ENCODE measurements at regions not wholly inside any gene's neighbourhood (a gene's known extent, or its start where the extent isn't known, plus 50 kb on each side); places are given as distances from the start of the nearest gene placed in this dataset.

DNA sequence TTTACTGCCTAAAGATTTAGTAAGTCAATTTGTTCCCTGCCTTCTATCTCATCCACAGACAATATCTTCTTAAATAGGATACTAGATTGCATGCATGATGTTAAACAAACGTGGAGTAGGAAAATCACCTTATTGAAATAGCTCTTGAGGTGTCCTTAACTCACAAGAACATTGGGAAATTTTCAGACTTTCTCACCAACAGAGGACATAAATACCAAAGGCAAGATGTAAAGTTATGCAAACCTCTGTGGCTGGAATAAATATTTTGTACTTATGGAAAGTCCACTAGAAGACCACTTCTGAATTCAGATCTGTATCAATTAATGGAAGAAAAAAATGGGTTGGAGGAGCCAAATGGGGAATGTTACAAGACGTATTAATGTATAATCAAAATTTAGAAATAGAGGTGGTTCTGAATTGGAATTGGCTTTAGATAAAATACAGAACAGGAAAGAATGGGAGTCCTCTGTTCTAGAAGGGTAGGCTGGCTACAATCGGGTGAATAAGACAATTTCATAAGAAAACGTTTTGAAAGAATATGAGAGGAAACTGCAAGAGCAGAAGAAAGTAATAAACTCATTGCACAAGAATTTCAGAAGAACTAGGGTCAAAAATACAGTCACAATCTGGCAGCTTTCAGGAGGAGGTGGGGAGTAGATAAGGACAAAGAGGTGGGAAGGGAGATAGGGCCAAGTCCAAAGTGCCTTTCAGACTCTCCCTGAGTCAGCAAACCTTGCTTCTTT lies 69.3 kb upstream of the FN1 start:
- peak in 1 of 2 experiments; percentile 60 for DNase-seq (ENCODE audit: low read depth in 2 of 2)

DNA sequence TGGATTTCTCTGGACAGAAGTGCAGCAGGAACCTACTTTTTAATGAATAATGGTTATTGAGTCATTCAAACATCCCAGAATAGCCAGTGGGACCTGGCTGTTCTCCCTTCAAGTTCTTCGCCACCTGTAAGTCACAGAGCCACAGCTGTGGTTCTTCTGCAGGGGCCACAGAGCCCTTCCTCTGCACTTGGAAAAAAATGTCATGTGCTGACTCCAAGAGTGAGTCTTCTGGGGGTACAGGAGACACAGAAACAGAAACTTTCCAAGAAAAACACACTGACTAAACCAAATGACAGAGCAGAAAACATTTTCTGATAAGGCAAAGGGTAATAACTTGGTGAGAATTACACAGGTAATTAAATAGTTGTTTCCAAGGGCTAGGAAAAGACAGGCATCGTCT lies 68.7 kb upstream of the FN1 start:
- DNase-seq (ENCODE audit: low read depth in 2 of 2): no peak

DNA sequence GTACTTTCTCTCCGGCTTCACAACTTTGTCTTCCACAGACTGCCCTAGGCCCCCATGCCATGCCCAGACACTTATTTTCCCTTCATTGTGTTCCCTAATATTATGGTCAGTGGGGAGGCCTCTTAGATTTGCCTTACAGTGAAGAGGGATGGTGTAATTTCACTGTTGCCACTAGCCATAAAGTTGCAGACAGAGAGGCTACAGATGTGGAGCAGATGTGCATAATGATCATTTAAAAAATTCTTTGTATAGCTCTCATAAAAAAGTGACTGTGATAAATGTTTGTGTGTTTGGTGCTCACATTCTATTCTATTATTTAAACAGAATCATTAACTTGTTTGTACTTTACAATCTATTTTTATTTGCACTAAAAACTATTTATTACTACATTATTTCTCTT lies 67.5 kb upstream of the FN1 start:
- no peak for DNase-seq (ENCODE audit: low read depth in 2 of 2)

DNA sequence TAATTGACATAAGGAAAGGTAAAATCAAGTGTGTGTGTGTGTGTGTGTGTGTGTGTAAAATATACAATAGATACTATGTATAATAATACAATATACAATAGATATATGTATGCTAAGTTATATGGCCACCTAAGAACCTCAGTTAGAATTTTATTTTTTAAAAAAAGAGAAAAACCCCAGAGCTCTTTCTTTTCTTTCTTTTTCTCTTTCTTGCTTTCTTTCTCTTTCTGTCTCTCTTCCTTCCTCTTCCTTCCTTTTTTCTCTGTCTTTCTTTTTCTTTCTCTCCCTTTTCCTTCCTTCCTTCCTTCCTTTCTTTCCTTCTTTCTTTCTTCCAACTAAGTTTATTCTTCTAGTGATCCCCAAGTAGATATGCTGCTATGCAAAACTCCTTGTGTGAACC lies 64.6 kb upstream of the FN1 start:
- DNase-seq (ENCODE audit: low read depth in 2 of 2): no peak

DNA sequence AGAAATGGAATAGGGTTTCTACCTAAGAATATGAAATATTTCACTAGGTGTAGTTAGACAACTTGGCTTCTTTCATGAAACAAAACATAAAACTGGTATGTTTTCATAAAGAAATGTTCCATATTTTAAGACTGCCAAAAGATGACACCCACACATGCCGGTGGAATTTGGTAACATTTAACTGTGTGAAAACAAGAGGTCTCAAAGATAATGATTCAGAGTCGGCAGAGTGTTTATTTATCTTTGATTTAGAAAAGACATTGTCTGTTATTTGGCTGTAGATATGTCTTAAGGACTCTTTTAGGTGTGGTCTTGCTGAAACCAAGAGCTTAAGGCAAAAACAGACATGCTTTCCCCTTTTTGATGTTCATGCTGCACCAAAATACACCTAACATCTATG lies 63.5 kb upstream of the FN1 start:
- DNase-seq (ENCODE audit: low read depth in 2 of 2): no peak

DNA sequence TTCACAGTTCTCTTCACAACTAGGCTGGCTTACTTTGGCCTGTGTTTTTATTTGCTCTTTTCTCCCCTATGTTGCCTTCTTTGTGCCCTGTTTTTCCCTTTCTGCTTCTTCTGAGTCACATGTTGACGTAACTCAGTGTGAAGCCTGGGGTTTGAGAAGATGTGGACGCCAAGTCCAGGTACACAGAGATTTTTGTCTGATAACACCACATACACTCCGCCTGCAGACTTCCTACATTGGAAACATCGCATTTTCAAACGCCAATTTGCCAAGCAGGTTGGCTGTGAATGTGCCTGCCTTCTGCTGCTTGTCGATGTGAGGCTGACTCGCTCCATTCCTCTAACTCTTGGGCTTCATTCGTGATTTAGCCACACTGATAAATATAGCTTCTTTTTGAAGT lies 62.6 kb upstream of the FN1 start:
- DNase-seq (ENCODE audit: low read depth in 2 of 2): no peak

DNA sequence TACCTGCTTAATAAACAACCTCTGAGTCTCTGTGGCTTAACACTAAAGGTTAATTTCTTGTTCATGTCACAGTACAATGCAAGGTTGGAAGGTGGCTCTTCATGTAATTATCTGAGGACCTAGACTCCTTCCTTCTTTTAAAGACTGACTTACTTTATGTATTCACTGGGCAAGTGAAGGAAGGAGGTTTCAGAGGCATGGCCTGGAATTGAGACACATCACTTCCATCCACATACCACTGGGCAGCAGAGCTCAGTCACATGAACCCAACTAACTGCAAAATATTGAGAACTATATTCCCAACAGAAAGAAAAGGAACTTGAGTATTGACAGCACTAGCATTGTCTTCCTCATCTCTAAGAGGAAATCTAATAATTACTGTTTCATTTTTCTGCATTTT lies 57.5 kb upstream of the FN1 start:
- no peak for DNase-seq (ENCODE audit: low read depth in 2 of 2)

DNA sequence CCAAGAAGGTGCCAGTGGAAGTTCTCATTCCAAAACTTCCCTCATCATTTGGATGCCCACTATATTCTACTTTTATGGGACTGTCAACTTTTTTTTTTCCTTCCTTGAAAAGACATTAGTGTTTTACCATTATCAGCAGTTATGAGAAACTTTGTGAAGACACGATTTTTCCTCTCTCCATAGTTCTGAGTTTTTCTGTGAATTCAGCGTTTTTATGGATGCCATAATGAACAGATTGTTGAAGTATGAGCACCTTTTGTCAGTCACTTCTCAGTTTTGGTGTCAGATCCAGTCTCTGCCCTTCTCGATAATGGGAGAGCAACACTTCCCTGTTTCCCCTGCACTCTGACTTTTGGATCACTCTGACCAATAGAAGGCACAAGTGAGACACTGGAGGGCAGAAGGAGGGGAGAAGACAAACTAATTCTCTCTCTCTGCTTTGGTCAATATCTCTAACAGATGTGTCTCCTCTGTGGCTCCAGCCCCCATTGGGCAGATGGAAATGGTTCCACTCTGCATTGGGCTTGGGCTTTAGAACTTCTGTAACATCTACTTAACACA lies 53.5 kb upstream of the FN1 start:
- DNase-seq (ENCODE audit: low read depth in 2 of 2): no peak

DNA sequence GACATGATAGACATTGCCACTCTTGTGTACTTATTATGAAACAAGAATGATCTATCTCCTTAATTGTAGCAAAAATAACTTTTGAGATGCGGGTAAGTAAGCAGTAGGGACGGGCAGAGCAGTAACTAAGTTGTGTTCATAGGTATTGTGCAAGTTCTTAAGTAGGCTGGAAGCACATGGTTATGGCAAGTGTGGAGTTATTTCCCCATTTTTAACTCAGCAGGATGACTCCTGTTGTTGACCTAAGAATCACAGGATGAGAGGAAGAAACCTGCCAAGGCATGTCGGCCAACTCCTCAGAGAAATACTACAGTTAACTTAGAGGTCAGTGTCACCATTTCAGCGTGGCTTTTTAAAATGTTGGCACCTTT lies 51.1 kb upstream of the FN1 start:
- DNase-seq (ENCODE audit: low read depth in 2 of 2): no peak

DNA sequence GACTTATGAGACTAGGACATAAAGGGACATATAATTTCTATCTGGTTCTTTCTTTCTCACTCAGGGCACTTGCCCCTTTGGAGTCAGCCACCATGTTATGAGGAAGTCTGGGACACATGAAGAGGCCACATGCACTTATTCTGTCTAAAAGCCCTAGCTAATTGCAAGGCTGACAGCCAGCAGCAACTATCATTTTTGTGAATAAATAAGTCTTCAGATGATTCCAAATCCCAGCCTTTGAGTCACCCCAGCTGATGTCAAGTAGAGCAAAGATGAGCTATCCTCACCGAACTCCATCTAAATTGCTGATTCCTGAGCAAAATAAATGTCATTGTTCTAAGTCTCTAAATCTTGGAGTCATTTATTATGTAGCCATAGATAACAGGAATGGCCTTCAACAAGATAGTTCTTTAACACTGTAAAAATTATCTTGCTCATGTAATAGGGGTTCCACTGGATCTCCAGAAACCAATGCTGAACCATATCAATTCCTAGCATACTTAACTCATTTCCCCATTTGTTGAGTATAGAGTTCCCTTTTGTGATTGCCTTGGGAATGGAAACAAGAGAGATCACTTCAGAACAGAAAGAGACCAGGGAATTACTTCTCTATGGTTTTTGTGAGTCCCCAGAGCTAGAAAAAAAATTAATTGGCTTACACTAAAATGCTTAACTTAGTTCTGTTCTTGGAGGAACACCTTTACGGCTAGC lies 50.6 kb upstream of the FN1 start:
- no peak for DNase-seq (ENCODE audit: low read depth in 2 of 2)
